ENCODE measurements at regions not wholly inside any gene's neighbourhood (a gene's known extent, or its start where the extent isn't known, plus 50 kb on each side); places are given as distances from the start of the nearest gene placed in this dataset.

DNA sequence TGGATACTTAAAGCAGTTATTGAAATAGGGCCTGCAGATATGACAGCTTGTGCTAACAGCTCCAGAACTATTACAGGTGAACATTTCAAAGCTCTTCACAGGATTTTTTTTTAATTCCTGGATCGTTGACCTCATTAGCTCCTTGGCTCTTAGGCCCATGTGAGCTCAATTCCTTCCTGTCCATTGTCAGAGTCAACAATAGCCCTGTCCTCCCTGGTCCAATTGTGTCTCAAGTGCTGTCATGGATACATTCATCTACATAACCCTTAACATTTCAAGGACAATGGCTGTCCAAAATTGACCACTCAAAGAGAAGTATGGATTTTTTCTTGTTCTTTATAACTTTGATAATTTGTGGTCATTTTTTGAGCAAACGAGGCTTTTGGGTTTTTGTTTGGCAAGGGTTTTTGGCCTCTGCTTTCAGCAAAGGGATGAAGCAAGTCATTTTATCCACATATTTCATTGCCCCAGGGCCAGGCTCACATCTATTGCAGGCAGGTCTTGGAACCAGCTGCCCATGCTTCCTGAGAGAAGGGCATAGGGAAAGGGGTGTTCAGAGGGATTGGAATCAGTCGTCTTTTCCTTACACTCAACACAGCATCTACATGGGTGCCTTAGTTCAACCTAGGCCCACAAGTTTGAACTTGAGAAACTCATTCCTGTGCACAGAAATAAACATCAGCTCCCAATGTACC is 282.1 kb downstream of the TPBG start:
- DNase-seq (ENCODE audit: low read depth, low spot score): no peak

GRCh38 chr6:82646231-82646615 is 282.6 kb downstream of the TPBG start:
- DNase-seq (ENCODE audit: low read depth, low spot score): no peak

DNA sequence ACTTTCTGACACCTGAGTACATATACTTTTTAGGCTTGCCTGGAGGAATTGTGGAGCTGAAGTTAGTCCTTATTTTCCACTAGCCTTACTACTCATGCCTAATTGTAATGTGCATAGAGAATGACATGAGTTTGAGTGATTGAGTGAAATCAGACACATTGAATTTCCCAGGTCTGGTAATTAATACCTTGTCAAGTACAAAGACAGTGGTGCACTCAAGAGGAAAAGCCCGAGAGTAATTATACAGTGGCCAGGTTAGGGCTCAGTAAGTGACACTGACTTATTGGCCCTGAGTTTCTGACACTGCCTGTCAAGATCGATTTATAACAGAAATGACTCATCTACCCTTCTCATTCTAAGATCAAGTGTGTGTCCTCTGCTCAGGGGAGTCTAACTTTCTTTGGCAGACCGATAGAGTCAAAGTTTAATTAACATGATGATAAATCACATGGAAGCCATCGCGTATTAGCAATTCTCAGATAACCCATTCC is 288.3 kb downstream of the TPBG start:
- DNase-seq (ENCODE audit: low read depth, low spot score): no peak

DNA sequence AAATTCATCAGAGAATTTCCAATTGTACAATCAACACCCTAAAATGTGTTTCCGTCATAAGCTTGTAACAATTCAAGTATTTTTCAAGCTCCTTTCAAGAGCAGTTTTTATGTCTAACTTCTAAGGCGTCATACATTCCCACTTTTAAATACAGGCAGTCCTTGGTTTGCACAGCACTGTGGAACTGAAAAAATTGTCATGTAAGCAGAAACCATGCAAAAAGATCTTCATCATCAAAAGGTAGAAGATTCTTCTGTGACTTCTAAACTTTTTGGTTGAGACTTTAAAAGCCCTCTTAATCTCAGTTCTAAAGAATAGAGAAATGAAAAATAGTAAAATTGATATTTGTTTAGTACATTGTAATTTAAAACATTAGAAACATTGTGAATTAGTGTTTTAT is 315.6 kb downstream of the TPBG start:
- DNase-seq (ENCODE audit: low read depth, low spot score): no peak

DNA sequence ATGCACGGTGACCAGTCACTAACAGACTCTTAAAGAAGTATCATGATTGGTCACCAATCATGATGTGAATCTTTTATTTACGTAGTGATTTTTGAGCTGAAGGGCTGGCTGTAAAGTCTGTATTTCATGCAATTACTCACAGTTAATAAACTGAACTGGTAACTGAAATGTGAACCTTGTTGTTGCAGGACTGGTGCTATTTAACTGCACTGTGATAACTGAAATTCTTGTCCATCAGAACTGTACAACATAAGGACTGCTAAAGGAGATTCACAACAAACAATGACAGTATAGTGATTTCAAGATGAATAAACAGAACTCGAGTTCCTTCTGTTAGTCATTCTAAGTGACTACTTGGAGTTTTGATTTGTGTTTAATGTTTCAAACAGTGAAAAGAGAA is 316.6 kb downstream of the TPBG start:
- DNase-seq (ENCODE audit: low read depth, low spot score): no peak

- no peak for DNase-seq (ENCODE audit: low read depth, low spot score)
These were observed 317.6 kb downstream of the TPBG start for GRCh38 chr6:82681119-82681714.

- DNase-seq (ENCODE audit: low read depth, low spot score): no peak
These were observed 323.1 kb downstream of the TPBG start for GRCh38 chr6:82686719-82687118.

DNA sequence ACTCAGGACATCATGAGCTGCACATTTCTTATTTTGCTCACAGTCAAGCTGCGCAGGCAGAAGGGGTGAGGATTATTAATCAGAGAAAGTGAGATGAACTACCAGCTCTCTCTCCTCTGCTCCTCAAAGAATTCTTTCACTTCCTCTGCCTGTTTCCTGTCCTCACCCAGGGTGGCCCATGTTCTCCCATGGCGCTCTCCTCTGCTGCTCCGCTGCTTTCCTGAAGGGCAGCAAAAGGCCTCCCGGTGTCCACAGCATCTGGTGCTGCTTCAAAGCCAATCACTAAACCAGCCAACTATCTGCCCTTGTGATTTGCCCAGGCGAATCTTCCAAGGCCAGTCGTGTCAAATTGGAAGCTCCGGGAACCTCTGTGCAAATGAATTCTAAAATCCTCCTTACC is 324.2 kb downstream of the TPBG start:
- no peak for DNase-seq (ENCODE audit: low read depth, low spot score)

DNA sequence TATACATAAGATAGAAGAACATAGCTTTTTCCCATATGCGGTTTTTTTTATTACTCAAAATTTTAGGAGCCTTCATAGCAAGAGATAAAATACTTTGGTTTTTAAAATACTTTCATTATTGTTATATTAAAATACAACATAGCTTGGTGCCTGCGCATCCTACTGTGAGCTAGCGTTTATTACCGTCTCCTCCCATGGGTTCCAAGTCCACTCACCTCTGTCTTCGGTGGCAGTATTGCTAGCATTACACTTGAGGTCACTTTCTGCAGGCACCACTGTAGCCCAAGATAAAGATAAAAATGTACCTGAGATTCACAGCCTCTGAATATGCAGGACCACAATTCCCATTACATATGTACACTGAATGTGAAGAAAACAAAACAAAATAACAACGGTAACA is 326.7 kb downstream of the TPBG start:
- DNase-seq (ENCODE audit: low read depth, low spot score): no peak

DNA sequence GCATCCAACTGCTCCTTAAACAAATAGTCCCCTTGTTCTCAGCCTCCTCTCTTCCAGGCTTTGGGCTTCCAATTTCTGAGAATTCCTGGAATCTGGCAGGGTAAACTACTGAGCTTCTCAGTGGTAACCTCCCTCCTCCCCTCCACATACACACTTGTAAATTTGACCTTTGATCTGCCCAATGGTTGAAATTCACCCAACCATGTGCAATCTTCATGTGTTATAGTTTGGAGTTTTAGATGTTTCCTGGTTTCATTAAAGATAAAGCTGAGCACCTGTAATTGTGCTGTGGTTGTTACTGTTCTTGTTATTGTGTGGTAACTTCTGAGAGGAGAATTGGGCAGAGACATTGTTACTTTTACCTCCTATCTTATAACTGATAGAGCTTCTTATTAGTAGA is 328.4 kb downstream of the TPBG start:
- DNase-seq (ENCODE audit: low read depth, low spot score): no peak

- no peak for DNase-seq (ENCODE audit: low read depth, low spot score)
These were observed 329.5 kb downstream of the TPBG start for GRCh38 chr6:82693094-82693493.

- no peak for DNase-seq (ENCODE audit: low read depth, low spot score)
These were observed 337.7 kb downstream of the TPBG start for GRCh38 chr6:82701341-82701740.

GRCh38 chr6:82702574-82702973 is 339.0 kb downstream of the TPBG start:
- no peak for DNase-seq (ENCODE audit: low read depth, low spot score)

- no peak for DNase-seq (ENCODE audit: low read depth, low spot score)
These were observed 339.6 kb downstream of the TPBG start for GRCh38 chr6:82703230-82703629.

GRCh38 chr6:82704045-82704444 is 340.4 kb downstream of the TPBG start:
- no peak for DNase-seq (ENCODE audit: low read depth, low spot score)

DNA sequence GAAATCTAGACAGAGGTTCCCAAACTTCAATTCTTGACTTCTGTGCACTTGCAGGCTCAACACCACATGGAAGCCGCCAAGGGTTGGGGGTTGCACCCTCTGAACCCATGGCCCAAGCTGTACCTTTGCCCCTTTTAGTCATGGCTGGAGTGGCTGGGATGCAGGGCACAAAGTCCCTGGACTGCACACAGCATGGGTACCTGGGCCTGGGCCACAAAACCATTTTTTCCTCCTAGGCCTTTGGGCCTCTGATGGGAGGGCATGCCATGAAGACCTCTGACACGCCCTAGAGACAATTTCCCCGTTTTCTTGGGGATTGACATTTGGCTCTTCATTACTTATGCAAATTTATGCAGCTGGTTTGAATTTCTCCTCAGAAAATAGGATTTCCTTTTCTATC is 342.0 kb downstream of the TPBG start:
- DNase-seq (ENCODE audit: low read depth, low spot score): no peak

GRCh38 chr6:82711105-82711827 is 347.6 kb downstream of the TPBG start:
- DNase-seq (ENCODE audit: low read depth, low spot score): no peak

DNA sequence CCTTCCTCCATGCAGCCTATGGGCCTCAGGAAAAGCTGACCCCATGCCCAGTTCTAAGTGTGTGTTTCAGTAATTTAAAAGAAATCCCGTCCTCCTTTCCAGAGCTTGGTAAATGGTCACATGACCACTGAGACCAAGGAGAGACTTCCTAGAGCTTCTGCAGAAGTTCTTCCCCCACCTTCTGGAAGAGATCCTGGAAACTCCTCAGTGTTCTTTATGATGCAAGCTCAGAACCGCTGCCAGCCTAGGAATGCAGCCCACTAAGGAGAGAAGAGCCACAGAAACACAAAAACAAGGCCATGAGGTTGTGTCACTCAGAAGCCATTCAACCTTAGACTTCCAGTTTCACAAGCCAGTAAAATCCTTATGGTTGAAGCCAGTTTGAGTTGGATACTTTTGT is 348.4 kb downstream of the TPBG start:
- DNase-seq (ENCODE audit: low read depth, low spot score): no peak

- DNase-seq (ENCODE audit: low read depth, low spot score): no peak
These were observed 348.8 kb downstream of the TPBG start for GRCh38 chr6:82712389-82712788.

- no peak for DNase-seq (ENCODE audit: low read depth, low spot score)
These were observed 349.2 kb downstream of the TPBG start for GRCh38 chr6:82712826-82713225.

- no peak for DNase-seq (ENCODE audit: low read depth, low spot score)
These were observed 344.6 kb downstream of the UBE3D start for GRCh38 chr6:82720992-82721391.

DNA sequence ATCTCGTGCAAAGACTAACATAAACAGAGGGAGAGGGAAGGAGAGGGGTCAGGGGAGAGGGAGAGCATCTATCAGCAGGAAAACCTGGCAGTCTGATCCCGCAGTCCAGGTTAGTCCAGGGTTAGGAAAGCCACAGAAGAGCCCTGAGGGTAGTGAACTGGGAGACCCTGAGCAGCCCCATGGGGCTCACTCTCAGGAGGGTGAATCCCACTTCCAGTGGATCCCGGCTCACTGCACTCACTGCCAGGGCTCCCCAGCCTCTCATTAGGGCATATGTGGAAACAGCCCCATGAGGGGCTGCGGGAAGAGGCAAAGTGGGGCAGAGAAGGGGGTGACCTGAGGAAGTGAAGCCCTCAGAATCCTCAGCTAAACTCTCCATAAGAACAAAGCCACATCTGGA is 329.9 kb downstream of the UBE3D start:
- no peak for DNase-seq (ENCODE audit: low read depth, low spot score)

DNA sequence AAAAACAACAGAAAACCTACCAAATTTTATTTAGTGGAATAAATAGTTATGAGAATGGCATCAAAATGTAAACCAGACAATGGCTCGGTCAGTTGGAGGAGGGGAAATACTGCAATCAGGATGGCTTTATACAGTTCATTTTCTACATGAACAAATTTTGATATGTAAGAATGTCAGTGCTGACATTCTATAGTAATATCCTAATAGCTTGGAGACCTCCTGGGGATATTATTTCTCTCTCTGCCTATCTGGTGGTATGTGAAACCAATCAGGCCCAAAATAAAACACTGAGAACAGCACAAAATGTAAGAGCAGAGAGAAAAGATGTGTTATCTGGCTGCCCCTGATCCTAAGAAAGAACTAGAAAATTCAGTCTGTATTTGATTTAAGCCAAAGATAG is 327.7 kb downstream of the UBE3D start:
- no peak for DNase-seq (ENCODE audit: low read depth, low spot score)

Measured in brain pericyte (primary cell).